Left ventricle myocardium inferior (tissue), 1 donor: ENCODE measurements at regions not wholly inside any gene's neighbourhood (a gene's known extent, or its start where the extent isn't known, plus 50 kb on each side); places are given as distances from the start of the nearest gene placed in this dataset.
"Not testable (repeated sequence)": the region's sequence is repeated elsewhere in the genome, so short reads cannot be mapped to it uniquely, and the experiment has no call there.

Experiments
- DNase-seq: peaks from one replicate; pipeline ENCODE4 v3.0.0-alpha.2; 2020
- H3K27ac ChIP-seq: fragments of 200-600 bp; replicated peaks from 2 replicates; pipeline ENCODE4 v1.8.0; 2021
- H3K27me3 ChIP-seq: fragments of 200-600 bp; 2 replicates; pipeline ENCODE4 v1.8.0; 2021; ENCODE audit warnings: low read depth
- H3K36me3 ChIP-seq: fragments of 200-600 bp; 2 replicates; pipeline ENCODE4 v1.8.0; 2021
- H3K4me1 ChIP-seq: fragments of 200-600 bp; 2 replicates; pipeline ENCODE4 v1.8.0; 2021
- H3K4me3 ChIP-seq: fragments of 200-600 bp; 2 replicates; pipeline ENCODE4 v1.8.0; 2021; ENCODE audit warnings: mild to moderate bottlenecking, moderate library complexity
- H3K9me3 ChIP-seq: fragments of 200-600 bp; replicated peaks from 2 replicates; pipeline ENCODE4 v1.8.0; 2021
- intact Hi-C: fragments of 100-400 bp; cut with micrococcal nuclease; formaldehyde crosslinking; loops from one replicate; pipeline ENCODE4 v1.11.0; 2022
- TF ChIP-seq, protein P1 (sequence below): fragments of 200-600 bp; IDR thresholded peaks from 2 replicates; pipeline ENCODE4 v1.8.0; 2021; ENCODE audit warnings: antibody characterized with exemption, mild to moderate bottlenecking, borderline replicate concordance
- donor health status: DM: no; HTN: yes; CAD: no; lungs with severe emphysema.

DNA sequence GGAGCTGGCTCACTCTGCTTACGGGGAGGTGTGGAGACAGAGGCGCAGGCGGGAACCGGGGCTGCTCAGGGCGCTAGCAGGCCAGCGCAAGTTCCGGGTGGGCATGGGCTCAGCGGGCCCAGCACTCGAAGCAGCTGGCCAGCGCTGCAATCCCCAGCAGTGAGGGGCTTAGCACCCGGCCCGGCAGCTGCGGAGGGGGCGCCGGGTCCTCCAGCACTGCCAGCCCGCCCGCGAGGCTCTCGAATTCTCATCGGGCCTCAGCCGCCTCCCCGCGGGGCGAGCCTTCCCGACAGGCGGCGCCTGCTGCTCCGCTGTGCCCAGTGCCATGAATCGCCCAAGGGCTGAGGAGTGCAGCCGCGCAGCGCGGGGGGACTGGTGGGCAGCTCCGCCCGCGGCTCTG, 78.6 kb upstream of the MITF start:
- intact Hi-C loops: loop anchor here (10.0 kb wide), 1 partner anchor 236 kb away; no protein-coding TSS in a partner anchor
- no peak for DNase-seq

DNA sequence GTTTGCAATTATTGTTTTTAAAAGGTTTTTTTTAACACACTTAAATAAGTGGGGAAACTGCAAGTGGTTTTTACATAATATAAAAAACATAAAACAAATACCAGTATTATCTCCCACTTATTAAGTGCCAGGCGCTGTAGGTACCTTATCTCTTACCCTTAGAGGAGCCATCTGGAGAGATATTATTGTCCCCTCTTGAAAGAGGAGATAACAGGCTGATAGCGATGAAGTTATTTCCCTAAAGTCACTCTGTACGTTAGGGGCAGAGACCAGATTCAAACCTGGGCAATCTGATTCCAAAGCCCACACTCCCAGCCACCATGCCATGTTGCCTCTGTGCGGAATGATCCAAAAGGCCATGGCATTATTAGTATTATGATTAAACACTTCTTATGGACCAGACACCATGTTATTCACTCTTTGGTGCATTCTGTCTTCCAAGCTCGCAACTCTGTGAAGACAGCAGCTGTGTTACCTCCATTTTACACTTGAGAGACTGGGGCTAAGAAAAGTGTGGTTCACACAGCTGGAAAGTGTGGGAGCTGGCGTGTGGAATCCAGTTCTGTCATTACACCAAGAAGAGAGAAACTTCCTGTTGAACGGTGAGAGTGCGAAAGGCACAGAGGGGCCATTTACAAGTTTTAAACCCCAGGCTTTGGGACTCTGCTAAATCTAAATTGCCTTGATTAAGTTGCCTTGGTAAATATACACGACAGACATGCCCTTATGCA, 79.9 kb upstream of the MITF start:
- no peak overlapping the region for H3K4me3 ChIP-seq
- peaks cover 12% of the 10 kb centered on the region for H3K4me1 ChIP-seq
- intact Hi-C loops: no loop called here
- no peaks in the 10 kb centered on the region for H3K36me3 ChIP-seq
- no peaks in the 10 kb centered on the region for H3K27me3 ChIP-seq
- H3K9me3 ChIP-seq: peaks cover 11% of the 10 kb centered on the region
- DNase-seq: no peak
- H3K27ac ChIP-seq: no peak overlapping the region
- TF ChIP-seq, protein P1, sequence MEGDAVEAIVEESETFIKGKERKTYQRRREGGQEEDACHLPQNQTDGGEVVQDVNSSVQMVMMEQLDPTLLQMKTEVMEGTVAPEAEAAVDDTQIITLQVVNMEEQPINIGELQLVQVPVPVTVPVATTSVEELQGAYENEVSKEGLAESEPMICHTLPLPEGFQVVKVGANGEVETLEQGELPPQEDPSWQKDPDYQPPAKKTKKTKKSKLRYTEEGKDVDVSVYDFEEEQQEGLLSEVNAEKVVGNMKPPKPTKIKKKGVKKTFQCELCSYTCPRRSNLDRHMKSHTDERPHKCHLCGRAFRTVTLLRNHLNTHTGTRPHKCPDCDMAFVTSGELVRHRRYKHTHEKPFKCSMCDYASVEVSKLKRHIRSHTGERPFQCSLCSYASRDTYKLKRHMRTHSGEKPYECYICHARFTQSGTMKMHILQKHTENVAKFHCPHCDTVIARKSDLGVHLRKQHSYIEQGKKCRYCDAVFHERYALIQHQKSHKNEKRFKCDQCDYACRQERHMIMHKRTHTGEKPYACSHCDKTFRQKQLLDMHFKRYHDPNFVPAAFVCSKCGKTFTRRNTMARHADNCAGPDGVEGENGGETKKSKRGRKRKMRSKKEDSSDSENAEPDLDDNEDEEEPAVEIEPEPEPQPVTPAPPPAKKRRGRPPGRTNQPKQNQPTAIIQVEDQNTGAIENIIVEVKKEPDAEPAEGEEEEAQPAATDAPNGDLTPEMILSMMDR: no peak

More for the DNA sequence above, 78.6 kb upstream of the MITF start:
- H3K4me1 ChIP-seq: peaks cover 25% of the 10 kb centered on the region
- TF ChIP-seq, protein P1: no peak
- peaks cover 11% of the 10 kb centered on the region for H3K9me3 ChIP-seq
- H3K27me3 ChIP-seq: no peaks in the 10 kb centered on the region
- no peak overlapping the region for H3K4me3 ChIP-seq
- no peaks in the 10 kb centered on the region for H3K36me3 ChIP-seq
- H3K27ac ChIP-seq: no peak overlapping the region

DNA sequence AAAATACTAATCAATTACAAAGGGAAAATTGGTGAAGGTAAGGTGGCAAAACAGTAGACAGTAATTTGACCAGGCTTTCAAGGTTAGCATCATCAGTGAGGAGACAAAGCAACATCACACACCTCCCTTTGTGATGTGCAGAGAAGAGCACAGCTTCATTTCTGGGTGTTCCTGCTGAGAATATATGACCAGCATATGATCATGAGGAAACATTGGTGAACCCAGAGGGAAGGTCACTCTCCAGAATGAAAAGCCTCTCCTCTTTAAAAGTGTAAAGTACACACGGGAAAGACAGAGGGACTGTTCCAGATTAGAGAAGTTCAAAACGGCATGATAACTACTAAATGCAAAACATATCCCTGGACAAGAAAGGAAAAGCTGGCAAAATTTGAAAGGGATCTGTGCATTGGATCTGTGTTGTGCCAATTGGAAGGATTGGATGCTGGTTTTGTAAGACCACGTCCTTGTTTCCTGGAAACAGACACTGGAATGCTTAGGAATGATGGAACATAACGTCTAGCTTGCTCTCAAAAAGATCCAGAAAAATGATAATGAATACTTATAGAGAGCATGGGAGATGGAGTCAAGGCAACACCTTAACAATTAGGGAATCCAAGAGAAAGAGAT, 80.6 kb upstream of the MITF start:
- peaks cover 7% of the 10 kb centered on the region for H3K4me1 ChIP-seq
- no peak overlapping the region for H3K4me3 ChIP-seq
- H3K36me3 ChIP-seq: no peaks in the 10 kb centered on the region
- no peaks in the 10 kb centered on the region for H3K27me3 ChIP-seq
- TF ChIP-seq, protein P1: no peak
- H3K27ac ChIP-seq: no peak overlapping the region
- intact Hi-C loops: no loop called here
- DNase-seq: no peak
- H3K9me3 ChIP-seq: peaks cover 11% of the 10 kb centered on the region

DNA sequence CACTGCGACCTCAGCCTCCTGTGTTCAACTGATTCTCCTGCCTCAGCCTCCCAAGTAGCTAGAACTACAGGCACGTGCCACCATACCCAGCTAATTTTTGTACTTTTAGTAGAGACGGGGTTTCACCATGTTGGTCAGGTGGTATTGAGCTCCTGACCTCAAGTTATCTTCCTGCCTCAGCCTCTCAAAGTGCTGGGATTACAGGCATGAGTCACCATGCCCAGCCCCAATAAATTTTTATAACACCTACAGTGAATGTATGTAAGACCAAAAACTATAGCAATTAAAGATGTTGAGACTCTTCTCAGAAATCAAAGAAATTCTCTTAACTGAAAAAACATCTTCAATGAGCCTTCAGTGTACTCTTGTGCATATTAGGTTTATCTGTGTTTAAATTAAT, 82.2 kb upstream of the MITF start:
- H3K27ac ChIP-seq, intact Hi-C loops, DNase-seq: not testable (repeated sequence)

DNA sequence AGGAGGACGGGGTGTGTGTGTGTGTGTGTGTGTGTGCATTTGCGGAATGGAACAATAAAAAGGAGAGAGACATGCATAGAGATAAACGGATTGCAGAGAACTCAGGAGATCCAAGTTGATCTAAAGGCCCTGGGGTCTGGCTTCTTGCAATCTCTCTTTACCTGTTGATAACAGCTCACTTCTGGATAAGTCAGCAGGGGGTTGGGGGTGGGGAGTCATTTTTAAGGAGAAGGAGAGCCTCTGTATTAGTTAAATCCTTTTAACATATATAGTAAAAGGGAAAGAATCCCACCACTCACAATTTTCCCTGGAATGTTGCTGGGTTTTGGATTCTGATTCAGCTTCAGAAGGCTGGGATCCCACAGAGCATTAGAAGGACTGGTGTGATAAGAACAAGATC, 87.5 kb upstream of the MITF start:
- Histone ChIP-seq H3K4me1 (peaks cover 36% of the 10 kb centered on the region), H3K4me3 (no peak overlapping the region), H3K36me3 (no peaks in the 10 kb centered on the region), H3K9me3 (no peaks in the 10 kb centered on the region), H3K27me3 (no peaks in the 10 kb centered on the region), H3K27ac (no peak overlapping the region)
- intact Hi-C loops: no loop called here
- TF ChIP-seq, protein P1: no peak
- no peak for DNase-seq

More for the DNA sequence above, 82.2 kb upstream of the MITF start:
- peaks cover 11% of the 10 kb centered on the region for H3K9me3 ChIP-seq
- H3K36me3 ChIP-seq, H3K27me3 ChIP-seq, H3K4me1 ChIP-seq, H3K4me3 ChIP-seq: not testable (repeated sequence)

DNA sequence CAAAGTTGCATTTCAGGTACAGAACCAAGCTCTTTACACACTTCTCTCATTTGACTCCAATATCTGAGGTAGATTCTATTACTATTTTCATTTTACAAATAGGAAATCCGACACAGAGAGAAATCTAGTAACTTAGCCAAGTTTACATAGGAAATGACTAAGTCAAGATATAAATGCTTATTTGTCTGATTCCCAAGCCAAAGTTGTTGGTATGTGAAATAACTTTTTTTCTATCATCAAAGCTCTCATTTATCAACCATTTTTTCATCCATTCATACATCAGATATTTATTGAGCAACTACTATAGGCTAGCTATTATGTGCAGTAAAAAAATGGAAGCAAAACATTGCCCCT, 89.2 kb upstream of the MITF start:
- intact Hi-C loops: no loop called here
- DNase-seq: no peak
- Histone ChIP-seq H3K4me1 (peaks cover 36% of the 10 kb centered on the region), H3K27me3 (no peaks in the 10 kb centered on the region), H3K36me3 (no peaks in the 10 kb centered on the region), H3K9me3 (no peaks in the 10 kb centered on the region), H3K27ac (no peak overlapping the region), H3K4me3 (peak overlapping the region; percentile 30)
- TF ChIP-seq, protein P1: no peak
